ENCODE measurements at regions not wholly inside any gene's neighbourhood (a gene's known extent, or its start where the extent isn't known, plus 50 kb on each side); places are given as distances from the start of the nearest gene placed in this dataset.
A peak's percentile ranks its signal among the peaks of the same experiment; 100 is the strongest.

DNA sequence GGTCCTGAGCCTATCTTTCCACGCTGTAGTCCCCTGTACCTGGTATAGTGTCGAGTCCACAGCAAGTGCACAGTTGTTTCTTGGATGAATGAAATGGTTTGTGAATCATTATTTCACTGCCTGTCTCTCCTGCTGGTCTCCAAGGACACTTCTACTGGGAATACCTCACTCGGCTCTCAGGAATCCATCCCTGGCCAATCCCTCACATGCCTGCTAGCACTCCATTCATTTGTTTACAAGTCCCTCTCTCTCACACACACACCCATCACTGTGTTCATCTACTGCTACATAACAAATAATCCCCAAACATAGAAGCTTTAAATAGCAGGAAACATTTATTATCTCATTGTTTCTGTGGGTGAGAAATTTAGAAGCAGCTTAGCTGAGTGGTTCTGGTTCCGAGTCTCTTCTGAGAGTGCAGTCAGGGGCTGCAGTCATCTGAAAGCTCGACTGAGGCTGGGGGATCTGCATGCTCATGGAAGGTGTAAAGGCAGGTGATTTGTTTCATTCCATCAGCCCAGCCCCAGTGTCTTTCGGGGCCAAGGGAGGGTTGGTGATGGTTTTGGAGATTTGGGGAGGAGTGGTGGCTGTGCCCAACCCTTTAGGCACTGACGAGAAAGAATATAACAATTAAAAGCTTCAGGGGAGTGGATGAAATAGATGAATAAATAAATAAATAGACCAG is 132.7 kb upstream of the IER5L start:
- WGBS, 2 experiments (ENCODE audit: extremely low coverage in 2 of 2, insufficient read length in 1 of 2): 63% methylated on average over 2 of the region's 7 CpGs; no CpG with 5 or more reads in 1 of the 2 experiments
- Histone ChIP-seq H3K27ac (ENCODE audit: insufficient read depth, low read length) (no peak overlapping the region), H4K20me1 (ENCODE audit: insufficient read depth, low read length) (no peaks in the 10 kb centered on the region), H4K5ac (ENCODE audit: low read depth, low read length) (no peak overlapping the region), H4K91ac (ENCODE audit: insufficient read depth, low read depth, low read length) (no peak overlapping the region), H3K36me3 (ENCODE audit: control insufficient read depth, insufficient read depth, low read length) (no peaks in the 10 kb centered on the region), H3K9me1 (ENCODE audit: insufficient read depth, low read length) (peaks cover 4% of the 10 kb centered on the region; the same call in 1 of the 2 replicates), H3K79me1 (ENCODE audit: low read depth in 1 of 2, low read length in 2 of 2) (no peaks in the 10 kb centered on the region), H3K4me3 (ENCODE audit: insufficient read depth, low read depth, low read length) (no peak overlapping the region), H3K27me3 (ENCODE audit: control insufficient read depth, insufficient read depth, low read length) (no peaks in the 10 kb centered on the region), H2BK5ac (ENCODE audit: low read depth, low read length, poor library complexity, severe bottlenecking) (no peak overlapping the region), H3K56ac (ENCODE audit: extremely low read depth, insufficient read depth, low read length) (no peak overlapping the region), H3K4me2 (ENCODE audit: low read depth, low read length) (no peak overlapping the region), H2AK9ac (replicated peaks; ENCODE audit: low read depth, low read length, poor library complexity) (peak overlapping the region; percentile 28), H3K4me1 (ENCODE audit: control insufficient read depth, insufficient read depth, low read length) (peaks cover 8% of the 10 kb centered on the region), H3K18ac (ENCODE audit: low read depth, low read length) (no peak overlapping the region), H2AK5ac (ENCODE audit: low read depth, low read length) (no peak overlapping the region), H3K23ac (ENCODE audit: low read depth, low read length) (no peak overlapping the region), H3K9me3 (ENCODE audit: control insufficient read depth, insufficient read depth, low read length) (peaks cover 3% of the 10 kb centered on the region; the same call in 1 of the 2 replicates), H2BK20ac (ENCODE audit: low read depth, low read length) (no peak overlapping the region), H2BK15ac (ENCODE audit: low read depth, low read length) (no peak overlapping the region), H3K9ac (ENCODE audit: low read depth, low read length) (no peak overlapping the region), H3K4ac (ENCODE audit: low read depth, low read length) (no peak overlapping the region), H3K14ac (replicated peaks; ENCODE audit: low read depth, low read length) (no peak overlapping the region), H4K8ac (ENCODE audit: low read depth in 2 of 2, low read length in 2 of 2) (no peak overlapping the region), H2AFZ (replicated peaks; ENCODE audit: low read length, poor library complexity) (no peak overlapping the region), H2BK120ac (ENCODE audit: low read depth, low read length) (no peak overlapping the region)
- peak; percentile 64 for ATAC-seq (ENCODE audit: low read depth)
- TF ChIP-seq, protein P1, sequence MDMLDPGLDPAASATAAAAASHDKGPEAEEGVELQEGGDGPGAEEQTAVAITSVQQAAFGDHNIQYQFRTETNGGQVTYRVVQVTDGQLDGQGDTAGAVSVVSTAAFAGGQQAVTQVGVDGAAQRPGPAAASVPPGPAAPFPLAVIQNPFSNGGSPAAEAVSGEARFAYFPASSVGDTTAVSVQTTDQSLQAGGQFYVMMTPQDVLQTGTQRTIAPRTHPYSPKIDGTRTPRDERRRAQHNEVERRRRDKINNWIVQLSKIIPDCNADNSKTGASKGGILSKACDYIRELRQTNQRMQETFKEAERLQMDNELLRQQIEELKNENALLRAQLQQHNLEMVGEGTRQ (IDR thresholded peaks at IDR 0.05; ENCODE audit: low read depth, low read length): no peak
- TF ChIP-seq, protein P2, sequence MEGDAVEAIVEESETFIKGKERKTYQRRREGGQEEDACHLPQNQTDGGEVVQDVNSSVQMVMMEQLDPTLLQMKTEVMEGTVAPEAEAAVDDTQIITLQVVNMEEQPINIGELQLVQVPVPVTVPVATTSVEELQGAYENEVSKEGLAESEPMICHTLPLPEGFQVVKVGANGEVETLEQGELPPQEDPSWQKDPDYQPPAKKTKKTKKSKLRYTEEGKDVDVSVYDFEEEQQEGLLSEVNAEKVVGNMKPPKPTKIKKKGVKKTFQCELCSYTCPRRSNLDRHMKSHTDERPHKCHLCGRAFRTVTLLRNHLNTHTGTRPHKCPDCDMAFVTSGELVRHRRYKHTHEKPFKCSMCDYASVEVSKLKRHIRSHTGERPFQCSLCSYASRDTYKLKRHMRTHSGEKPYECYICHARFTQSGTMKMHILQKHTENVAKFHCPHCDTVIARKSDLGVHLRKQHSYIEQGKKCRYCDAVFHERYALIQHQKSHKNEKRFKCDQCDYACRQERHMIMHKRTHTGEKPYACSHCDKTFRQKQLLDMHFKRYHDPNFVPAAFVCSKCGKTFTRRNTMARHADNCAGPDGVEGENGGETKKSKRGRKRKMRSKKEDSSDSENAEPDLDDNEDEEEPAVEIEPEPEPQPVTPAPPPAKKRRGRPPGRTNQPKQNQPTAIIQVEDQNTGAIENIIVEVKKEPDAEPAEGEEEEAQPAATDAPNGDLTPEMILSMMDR (conservative IDR thresholded peaks at IDR 0.05; ENCODE audit: low read depth, low read length): no peak
- TF ChIP-seq FOS (IDR thresholded peaks at IDR 0.05; ENCODE audit: low read depth, low read length): no peak
- TF ChIP-seq MXI1 (IDR thresholded peaks at IDR 0.05; ENCODE audit: borderline replicate concordance, low read depth, low read length): no peak
- TF ChIP-seq CHD1 (IDR thresholded peaks at IDR 0.05; ENCODE audit: low read depth, low read length): no peak
- no peak for TF ChIP-seq MAFK (IDR thresholded peaks at IDR 0.05; ENCODE audit: low read depth, low read length)
- TF ChIP-seq, protein P3, sequence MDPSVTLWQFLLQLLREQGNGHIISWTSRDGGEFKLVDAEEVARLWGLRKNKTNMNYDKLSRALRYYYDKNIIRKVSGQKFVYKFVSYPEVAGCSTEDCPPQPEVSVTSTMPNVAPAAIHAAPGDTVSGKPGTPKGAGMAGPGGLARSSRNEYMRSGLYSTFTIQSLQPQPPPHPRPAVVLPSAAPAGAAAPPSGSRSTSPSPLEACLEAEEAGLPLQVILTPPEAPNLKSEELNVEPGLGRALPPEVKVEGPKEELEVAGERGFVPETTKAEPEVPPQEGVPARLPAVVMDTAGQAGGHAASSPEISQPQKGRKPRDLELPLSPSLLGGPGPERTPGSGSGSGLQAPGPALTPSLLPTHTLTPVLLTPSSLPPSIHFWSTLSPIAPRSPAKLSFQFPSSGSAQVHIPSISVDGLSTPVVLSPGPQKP (IDR thresholded peaks at IDR 0.05; ENCODE audit: borderline replicate concordance, low read depth, low read length): no peak
- no peak for TF ChIP-seq RFX5 (IDR thresholded peaks at IDR 0.05; ENCODE audit: low read depth, low read length)
- no peak for TF ChIP-seq MAZ (IDR thresholded peaks at IDR 0.05; ENCODE audit: borderline replicate concordance, low read depth, low read length)
- no peak for TF ChIP-seq RCOR1 (IDR thresholded peaks at IDR 0.05; ENCODE audit: insufficient replicate concordance, low read length)
- no peak for TF ChIP-seq BHLHE40 (IDR thresholded peaks at IDR 0.05; ENCODE audit: low read depth, low read length)
- no peak for TF ChIP-seq RAD21 (IDR thresholded peaks at IDR 0.05; ENCODE audit: low read length)
- TF ChIP-seq NFE2L2 (IDR thresholded peaks at IDR 0.05; ENCODE audit: low read depth, low read length): no peak
- TF ChIP-seq POLR2A (IDR thresholded peaks at IDR 0.05; ENCODE audit: low read depth, low read length): no peak
- TF ChIP-seq SMC3 (IDR thresholded peaks at IDR 0.05; ENCODE audit: low read depth, low read length): no peak
- TF ChIP-seq CEBPB (IDR thresholded peaks at IDR 0.05; ENCODE audit: low read depth, low read length): no peak
- peak; percentile 44 for DNase-seq
- in situ Hi-C loops (cut with MboI; ENCODE audit: low sequenced_read_pairs) (no loop called here), dilution Hi-C loops (cut with HindIII; ENCODE audit: low sequenced_read_pairs, unreplicated experiment) (no loop called here), intact Hi-C loops (cut with micrococcal nuclease) (no loop called here)
- ChIA-PET CTCF (no interaction called here), POLR2A (ENCODE audit: unreplicated experiment) (interaction anchor here (0.5 kb wide), 1 partner anchor 195 kb away, joined by 3 read pairs; no protein-coding TSS in a partner anchor)
- no TSS peak for BruUV-seq (replicated peaks)
